NCI-H2171 (cell line): ENCODE measurements at regions not wholly inside any gene's neighbourhood (a gene's known extent, or its start where the extent isn't known, plus 50 kb on each side); places are given as distances from the start of the nearest gene placed in this dataset.
"Not testable (repeated sequence)": the region's sequence is repeated elsewhere in the genome, so short reads cannot be mapped to it uniquely, and the experiment has no call there.

Experiments
- DNase-seq: peaks from one replicate; lab custom pipeline; 2025; lab: John Stamatoyannopoulos, UW

DNA sequence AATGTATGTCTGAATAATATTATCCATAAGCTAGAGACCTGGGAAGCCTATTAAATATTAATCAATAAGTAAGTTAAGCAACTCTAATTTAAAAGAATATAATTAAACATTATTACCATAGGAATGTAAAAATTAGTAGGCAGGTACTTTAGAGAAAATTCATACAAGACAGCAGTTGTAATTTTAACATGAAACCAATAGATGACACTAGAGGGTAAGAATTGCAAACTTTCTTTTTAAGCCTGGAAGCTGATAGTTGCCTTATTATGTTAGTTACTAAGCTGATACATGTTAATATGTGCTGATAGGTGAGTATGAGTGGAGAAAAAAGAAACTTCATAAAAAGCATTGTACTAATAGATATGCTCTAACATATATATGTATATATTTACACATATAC lies 1157.4 kb downstream of the FAM133A start:
- DNase-seq = no peak

- DNase-seq = no peak
These were observed 1160.2 kb downstream of the FAM133A start for GRCh38 chrX:94834226-94834625.

- DNase-seq = peak; percentile 15
These were observed 1176.8 kb downstream of the FAM133A start for GRCh38 chrX:94850811-94851210.

GRCh38 chrX:94854251-94854650 lies 1180.2 kb downstream of the FAM133A start:
- no peak for DNase-seq

DNA sequence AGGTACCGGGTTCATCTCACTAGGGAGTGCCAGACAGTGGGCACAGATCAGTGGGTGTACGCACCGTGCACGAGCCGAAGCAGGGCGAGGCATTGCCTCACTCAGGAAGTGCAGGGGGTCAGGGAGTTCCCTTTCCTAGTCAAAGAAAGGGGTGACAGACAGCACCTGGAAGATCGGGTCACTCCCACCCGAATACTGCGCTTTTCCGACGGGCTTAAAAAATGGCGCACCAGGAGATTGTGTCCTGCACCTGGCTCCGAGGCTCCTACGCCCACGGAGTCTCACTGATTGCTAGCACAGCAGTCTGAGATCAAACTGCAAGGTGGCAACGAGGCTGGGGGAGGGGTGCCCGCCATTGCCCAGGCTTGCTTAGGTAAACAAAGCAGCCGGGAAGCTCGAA lies 1188.5 kb downstream of the FAM133A start:
- DNase-seq = peak; percentile 1

DNA sequence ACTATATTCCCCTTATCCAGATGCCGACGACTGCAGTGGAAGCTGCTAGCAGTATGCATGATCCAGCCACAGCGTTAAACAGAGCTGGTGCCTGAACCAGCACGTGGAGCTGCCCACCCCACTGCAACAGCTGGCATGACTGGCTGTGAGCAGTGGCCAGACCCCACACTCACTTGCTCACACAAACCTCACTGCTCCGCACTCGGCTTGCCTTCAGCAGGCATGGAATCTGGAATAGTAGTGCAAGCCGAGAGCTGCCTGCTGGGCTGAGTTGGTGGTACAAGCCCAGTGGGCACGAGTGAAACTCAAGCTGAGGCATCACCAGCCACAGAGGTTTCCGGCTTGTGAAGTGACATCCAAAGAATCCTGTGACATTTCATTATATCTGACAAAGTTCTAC lies 1197.6 kb downstream of the FAM133A start:
- no peak for DNase-seq

DNA sequence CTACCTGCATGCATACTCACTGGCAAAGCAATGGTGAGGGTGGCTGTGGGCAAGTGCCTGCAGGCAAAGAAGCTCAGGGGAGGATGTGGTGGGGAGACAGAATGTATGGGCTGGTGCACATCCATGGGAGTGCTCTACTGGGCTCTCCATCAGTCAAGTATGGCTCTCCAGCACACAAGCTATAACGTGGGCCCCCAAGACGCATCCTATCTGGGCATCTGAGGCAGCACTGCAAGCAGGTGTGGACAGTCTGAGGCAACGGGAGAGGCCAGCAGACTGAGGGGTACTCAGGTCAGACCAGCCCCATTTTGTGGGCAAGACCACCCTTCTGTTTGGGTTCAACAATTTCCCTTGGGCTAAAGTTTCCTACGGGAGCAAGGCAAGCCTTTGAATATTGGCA lies 1227.8 kb downstream of the FAM133A start:
- no peak for DNase-seq

- no peak for DNase-seq
These were observed 1234.2 kb downstream of the FAM133A start for GRCh38 chrX:94908171-94908570.

DNA sequence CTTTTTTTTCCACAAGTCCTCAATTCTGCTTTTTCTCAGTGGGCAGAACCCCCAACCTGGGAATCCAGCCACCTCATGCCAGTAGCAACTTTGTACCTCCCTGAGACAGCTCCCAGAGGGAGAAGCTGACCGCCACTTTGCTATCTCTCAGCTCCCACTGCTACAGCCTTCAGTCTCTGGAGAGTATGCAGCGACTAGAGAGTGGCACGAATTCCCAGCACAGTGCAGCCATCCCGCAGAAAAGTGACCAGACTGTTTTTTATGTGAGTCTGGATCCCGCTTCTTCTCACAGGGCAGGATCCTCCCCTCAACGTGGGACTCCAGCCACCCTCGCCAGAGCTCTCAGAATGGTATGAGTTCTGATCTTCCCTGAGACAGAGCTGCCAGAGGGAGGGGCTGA lies 1234.6 kb downstream of the FAM133A start:
- no peak for DNase-seq

DNA sequence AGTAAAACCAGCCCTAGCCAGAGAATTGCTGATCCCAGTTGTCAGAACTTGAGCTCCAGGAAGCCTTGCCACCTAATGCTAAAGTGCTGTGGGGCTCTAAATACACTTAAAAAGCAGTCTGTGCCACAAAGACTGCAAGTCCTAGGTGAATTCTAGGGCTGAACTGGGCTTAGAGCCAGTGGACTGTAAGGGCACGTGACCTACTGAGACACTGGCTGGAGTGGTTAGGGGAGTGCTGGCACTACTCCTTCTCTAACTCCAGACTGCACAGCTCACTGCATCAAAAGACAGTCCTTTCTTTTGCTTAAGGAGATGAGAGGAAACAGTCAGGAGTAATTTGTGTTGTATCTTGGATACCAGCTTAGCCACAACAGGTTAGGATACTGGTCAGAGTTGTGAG lies 1240.2 kb downstream of the FAM133A start:
- DNase-seq = no peak

DNA sequence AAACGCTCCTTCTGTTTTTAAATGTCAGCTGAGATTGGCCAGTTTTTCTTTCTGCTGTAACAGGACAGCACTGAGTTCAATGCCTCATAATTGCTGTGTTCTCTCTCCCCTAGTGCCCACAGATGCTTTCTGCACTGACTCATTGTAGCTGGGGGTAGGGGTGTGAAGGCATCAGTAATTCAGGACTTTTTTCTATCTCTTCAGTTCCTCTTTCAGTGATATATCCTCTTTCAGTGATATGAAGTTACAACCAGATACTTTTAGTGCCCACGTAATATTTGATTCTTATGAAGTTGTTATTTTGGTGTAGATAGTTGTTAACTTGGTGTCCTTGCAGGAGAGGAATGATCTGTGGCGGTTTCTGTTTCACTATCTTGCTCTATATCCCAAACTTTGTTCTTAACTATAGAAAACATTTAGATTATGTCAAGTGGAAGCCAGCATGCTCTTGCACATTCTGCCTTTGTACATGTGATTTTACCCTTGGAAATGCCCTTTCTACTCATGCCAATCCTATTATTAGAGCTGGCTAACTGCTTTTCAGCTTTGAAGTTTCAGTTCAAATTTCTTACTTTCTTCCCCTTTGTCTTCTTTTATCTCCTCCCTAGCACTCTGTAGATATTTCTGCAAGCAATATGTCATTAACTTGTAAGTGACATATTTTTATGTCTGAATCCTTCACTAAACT lies 1258.4 kb downstream of the FAM133A start:
- no peak for DNase-seq

GRCh38 chrX:94936722-94937121 lies 1262.7 kb downstream of the FAM133A start:
- DNase-seq = no peak

DNA sequence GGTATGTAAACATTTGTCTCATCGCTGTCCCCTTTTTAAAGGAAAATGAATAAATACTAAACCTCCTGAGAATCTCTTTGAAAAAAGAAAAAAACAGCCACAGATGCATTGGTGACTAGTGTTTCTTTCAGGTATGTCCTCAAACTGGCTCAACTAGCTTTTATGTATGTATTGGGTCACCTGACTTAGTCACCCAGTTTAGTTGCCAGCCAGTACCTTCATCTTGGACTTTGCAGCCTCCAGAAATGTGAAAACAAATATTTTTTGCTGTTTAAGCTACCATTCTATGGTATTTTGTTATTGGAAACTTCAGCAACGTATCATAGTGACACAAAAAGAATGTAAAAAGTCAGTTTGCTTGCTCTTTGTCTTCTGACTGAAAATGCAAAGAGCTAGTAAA lies 1263.5 kb downstream of the FAM133A start:
- no peak for DNase-seq

DNA sequence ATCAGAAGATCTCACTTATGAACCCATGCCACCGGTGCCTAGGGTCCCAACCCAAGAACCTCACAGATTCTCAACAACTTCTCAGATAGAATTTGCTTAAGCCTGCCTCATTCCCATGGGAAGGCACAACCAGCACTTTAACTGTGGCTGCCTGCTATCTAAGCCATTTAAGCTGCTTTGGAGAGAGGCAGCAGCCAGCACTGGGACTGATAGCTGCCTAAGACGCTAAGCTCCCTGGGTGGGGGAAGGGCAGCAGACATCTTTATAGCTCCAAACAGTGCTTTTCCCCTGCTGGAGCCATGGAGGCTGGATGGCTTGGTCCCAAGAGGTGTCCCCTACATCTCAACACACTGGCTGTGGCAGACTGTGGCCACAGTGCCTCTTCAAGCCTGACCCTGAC lies 1268.6 kb downstream of the FAM133A start:
- DNase-seq = no peak

- not testable (repeated sequence) for DNase-seq
These were observed 1272.1 kb downstream of the FAM133A start for GRCh38 chrX:94946137-94946536.

DNA sequence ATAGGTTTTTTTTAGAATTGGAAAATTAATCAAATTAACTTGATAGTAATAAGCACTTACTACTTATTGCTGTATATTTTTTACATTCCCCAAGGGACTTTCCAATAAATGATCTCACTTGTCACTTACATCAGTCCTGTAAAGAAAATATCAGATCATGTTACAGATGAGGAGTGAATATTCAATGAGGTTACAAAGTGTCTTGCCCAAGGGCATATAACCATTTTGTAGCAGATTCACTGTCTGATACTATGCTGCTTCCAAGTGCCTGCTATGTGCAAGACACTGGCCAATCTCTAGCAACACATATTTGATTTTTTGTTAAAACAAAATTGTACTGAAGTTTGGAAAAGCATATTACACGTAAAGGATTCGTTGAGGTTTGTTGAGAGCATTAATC lies 1287.7 kb downstream of the FAM133A start:
- DNase-seq = no peak

GRCh38 chrX:94977562-94977961 lies 1303.6 kb downstream of the FAM133A start:
- no peak for DNase-seq

DNA sequence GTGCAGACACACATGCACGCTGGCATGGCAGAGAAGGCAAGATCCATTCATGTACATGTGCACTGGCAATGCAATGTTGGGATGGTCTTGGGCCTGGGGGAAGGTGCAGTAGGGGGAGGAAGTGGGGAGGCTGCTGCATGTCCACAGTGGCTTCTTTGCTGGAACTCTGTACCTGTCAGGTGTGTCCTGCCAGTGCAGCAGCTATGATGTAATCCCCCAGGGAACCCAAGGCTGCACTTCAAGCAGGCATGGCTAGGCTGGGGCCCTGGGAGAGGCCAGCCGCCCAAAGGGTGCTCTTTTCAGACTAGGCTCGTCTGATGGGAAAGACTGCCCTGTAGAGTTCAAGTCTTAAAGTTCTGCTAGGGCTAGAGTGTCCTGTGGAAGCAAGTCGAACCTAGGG lies 1304.0 kb downstream of the FAM133A start:
- no peak for DNase-seq
